ENCODE measurements at regions not wholly inside any gene's neighbourhood (a gene's known extent, or its start where the extent isn't known, plus 50 kb on each side); places are given as distances from the start of the nearest gene placed in this dataset.

DNA sequence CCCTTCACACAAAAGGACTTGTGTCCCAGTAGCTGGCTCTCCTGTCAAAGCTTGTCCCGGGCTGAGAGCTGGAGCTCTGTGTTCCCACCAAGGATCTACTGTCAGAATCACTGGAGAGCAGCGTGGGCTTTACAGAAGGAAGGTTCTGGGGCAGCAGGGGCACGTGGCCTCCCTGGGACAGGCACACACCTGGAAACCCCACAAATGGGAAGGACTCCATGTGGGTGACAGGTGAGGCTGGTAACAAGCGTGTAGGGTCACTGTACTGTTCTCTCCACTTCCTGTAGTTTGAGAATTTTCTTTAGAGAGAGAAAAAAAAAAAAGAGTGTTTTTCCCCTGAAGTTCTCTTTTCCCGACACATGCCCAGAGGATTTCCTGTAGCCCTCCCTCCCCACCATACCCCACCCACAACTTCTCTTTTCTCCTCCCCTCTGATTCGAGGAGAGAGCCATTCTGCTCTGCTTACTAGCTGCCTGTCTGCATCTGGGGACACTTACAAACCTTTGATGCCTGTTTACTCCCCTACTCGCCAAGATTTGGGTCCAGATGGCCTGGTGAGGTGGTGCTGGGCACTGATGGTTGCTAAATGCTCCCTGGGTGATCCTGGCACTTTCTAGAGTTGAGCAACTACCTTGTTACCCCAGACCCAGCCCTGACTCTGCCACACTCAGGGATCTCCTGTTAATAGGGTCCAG is 84.1 kb upstream of the SIRPA start:
- DNase-seq (ENCODE audit: low spot score), result no peak
- H3K4me3 Mint-ChIP-seq, result no peak overlapping the region
- no peaks in the 10 kb centered on the region for H3K36me3 Mint-ChIP-seq (ENCODE audit: low read depth)
- no peaks in the 10 kb centered on the region for H3K9me3 Mint-ChIP-seq
- peaks cover 4% of the 10 kb centered on the region for H3K4me1 Mint-ChIP-seq (ENCODE audit: low read depth)
- no peak overlapping the region for H3K27ac Mint-ChIP-seq
- H3K27me3 Mint-ChIP-seq (ENCODE audit: low read depth), result peaks cover 28% of the 10 kb centered on the region

DNA sequence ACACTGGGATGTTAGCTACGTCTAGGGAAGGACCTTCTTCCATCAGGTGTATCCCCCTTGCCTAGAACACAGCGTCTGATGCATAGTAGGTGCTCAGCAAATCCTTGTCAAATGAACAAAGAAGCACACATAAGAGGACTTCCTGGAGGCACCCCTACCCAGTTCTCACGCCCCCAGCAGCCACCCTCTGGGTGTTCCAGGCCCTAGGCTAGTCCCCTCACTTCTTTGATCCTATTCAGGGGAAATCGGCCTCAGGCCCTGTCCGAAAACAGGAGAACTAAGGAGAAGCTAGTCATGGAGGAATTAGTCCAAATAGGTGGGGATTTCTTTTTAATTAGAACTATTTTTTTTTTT is 84.7 kb upstream of the SIRPA start:
- Mint-ChIP-seq H3K9me3 (no peaks in the 10 kb centered on the region), H3K4me1 (ENCODE audit: low read depth) (peaks cover 4% of the 10 kb centered on the region), H3K4me3 (no peak overlapping the region), H3K27me3 (ENCODE audit: low read depth) (peaks cover 27% of the 10 kb centered on the region), H3K36me3 (ENCODE audit: low read depth) (no peaks in the 10 kb centered on the region), H3K27ac (no peak overlapping the region)
- DNase-seq (ENCODE audit: low spot score), result no peak

DNA sequence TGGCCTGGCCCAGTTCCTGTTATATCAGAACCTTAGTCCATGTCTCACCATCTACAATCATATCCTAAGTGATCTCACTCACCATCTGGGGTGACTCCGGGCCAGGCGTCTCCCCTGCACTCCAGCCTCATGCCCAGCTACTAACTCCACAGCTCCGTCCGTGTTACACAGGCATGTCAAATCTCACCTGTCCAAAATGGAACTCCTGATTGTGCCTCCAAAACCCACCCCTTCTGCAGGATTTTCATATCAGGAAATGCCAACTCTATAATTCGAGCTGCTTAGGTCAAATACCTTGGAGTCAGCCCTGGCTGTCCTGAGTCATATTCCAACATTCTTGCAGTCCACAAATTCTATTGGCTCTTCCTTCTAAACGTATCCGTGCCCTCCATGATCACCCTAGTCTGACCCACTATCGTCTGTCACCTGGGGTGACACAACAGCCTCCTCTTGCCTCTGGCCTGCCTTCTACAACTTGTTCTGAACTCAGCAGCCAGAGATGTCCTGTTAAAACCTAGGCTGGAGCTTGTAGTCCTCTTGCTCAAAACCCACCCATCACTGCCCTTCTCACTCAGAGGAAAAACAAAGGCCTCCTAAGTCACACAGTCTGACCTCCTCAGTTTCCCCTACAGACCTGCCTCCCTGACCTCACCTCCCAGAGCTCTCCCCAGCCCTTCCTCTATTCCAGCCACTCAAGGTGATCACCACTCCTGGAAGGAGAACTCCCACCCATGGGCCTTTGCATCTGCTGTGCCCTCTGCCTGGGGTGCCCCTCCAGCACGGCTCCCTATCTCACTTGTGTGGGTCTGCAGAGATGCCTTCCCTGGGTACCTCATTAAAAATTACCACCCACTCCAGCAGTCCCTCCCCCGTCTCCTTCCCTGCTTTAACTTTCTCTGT is 85.3 kb upstream of the SIRPA start:
- DNase-seq (ENCODE audit: low spot score), result no peak
- Mint-ChIP-seq H3K4me1 (ENCODE audit: low read depth) (peaks cover 4% of the 10 kb centered on the region), H3K4me3 (no peak overlapping the region), H3K27ac (no peak overlapping the region), H3K9me3 (no peaks in the 10 kb centered on the region), H3K27me3 (ENCODE audit: low read depth) (peaks cover 27% of the 10 kb centered on the region), H3K36me3 (ENCODE audit: low read depth) (no peaks in the 10 kb centered on the region)

DNA sequence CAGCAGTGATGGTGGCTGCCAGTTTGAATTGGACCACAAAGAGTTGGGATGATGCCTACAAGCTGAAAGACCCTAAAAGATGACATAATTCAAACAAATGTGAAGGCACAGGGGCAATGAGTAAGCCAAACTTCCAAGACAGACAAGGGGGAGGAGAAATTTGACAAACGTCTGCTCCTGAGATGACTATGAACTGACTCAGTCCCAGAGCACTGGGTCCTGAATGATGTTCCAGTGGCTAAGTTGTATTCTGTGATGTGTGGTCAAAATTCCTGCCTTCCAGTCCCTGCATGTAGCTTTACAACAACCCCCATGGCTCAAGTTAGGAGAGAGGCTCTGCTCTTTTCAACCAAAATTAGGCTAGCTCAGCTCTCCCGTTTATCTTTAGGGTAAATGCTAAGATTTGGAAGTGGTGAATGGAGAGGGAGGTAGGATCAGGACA is 86.1 kb upstream of the SIRPA start:
- Mint-ChIP-seq H3K4me1 (ENCODE audit: low read depth) (peaks cover 4% of the 10 kb centered on the region), H3K27me3 (ENCODE audit: low read depth) (peaks cover 29% of the 10 kb centered on the region), H3K4me3 (no peak overlapping the region), H3K36me3 (ENCODE audit: low read depth) (no peaks in the 10 kb centered on the region), H3K9me3 (no peaks in the 10 kb centered on the region), H3K27ac (no peak overlapping the region)
- no peak for DNase-seq (ENCODE audit: low spot score)

DNA sequence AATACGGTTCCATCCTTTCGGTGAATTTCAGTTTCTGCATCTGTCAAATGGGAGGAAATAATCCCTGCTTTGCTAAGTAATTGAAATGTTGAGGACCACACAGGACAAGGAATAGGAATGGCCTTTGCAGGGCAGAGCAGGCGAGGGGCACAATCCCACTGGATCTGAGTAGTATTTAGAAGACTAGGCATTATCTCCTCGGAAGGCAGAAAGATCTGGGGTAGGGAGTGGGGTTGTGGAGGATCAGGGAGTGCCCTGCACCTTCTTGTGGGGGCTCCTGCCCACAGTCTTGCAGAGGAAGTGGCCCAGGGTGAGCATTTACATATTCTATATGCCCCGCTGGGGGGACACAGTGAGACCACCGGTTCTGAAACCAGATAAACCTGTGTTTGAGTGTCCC is 87.1 kb upstream of the SIRPA start:
- H3K27me3 Mint-ChIP-seq (ENCODE audit: low read depth), result peaks cover 34% of the 10 kb centered on the region
- no peaks in the 10 kb centered on the region for H3K9me3 Mint-ChIP-seq
- no peaks in the 10 kb centered on the region for H3K36me3 Mint-ChIP-seq (ENCODE audit: low read depth)
- H3K27ac Mint-ChIP-seq, result no peak overlapping the region
- no peak for DNase-seq (ENCODE audit: low spot score)
- no peak overlapping the region for H3K4me3 Mint-ChIP-seq
- H3K4me1 Mint-ChIP-seq (ENCODE audit: low read depth), result peaks cover 4% of the 10 kb centered on the region

DNA sequence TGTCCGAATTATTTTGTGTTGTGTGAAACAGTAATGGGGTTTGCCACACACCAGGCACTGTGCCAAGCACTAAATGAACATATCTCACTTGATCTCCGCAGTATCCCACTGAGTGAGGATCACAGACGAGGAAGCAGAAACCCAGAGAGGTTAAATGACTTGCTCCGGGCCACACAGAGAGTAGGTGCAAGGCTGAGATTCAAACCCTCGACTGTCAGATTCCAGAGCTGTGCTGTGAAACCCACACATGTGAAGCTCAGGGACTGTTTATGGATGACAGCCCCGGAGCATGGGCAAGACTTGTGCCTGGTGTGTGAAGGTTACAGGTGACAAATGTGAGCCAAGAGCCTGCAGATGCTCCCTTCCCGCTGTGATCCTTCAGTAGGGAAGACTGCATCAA is 87.8 kb upstream of the SIRPA start:
- H3K27me3 Mint-ChIP-seq (ENCODE audit: low read depth), result peaks cover 40% of the 10 kb centered on the region
- H3K4me1 Mint-ChIP-seq (ENCODE audit: low read depth), result peaks cover 7% of the 10 kb centered on the region
- no peak overlapping the region for H3K27ac Mint-ChIP-seq
- no peak for DNase-seq (ENCODE audit: low spot score)
- H3K9me3 Mint-ChIP-seq, result no peaks in the 10 kb centered on the region
- no peaks in the 10 kb centered on the region for H3K36me3 Mint-ChIP-seq (ENCODE audit: low read depth)
- H3K4me3 Mint-ChIP-seq, result no peak overlapping the region

DNA sequence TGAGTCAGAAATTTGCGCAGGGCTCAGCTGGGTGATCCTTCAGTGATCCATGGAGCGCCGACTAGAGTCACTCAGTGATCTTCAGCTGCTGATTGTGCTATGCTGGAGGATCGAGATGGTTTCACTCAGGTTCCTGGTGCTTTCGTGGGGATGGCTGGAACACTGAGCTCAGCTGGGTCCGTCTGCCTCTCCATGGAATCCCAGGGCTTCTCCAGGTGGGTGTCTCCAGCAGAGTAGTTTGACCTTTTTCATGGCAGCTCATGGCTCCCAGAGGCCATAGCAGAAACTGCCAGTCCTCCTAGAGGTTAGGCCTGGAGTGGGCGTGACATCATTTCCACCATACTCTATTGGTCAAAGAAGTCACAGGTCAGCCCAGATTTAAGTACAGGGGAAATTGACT is 88.8 kb upstream of the SIRPA start:
- H3K27me3 Mint-ChIP-seq (ENCODE audit: low read depth), result peaks cover 49% of the 10 kb centered on the region

DNA sequence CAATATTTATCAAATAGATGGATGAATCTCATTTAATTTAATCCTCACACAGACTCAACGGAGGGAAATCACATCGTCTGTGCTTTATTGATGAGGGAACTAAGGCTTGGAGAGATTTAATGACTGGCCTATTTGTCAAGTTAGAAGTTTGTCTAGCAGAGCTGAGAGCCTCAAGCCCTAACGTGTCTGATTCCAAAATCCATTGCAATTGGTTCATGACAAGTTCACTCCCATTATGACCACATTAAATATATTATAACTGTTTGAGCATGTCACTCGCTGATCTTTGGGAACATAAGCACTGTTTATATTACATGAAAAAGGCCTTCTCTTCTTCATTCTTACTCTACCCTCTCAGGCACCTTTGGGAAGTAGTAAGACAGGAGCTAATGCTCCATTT is 89.4 kb upstream of the SIRPA start:
- H3K4me3 Mint-ChIP-seq, result no peak overlapping the region
- H3K27ac Mint-ChIP-seq, result no peak overlapping the region
- peaks cover 47% of the 10 kb centered on the region for H3K27me3 Mint-ChIP-seq (ENCODE audit: low read depth)
- DNase-seq (ENCODE audit: low spot score), result no peak
- no peaks in the 10 kb centered on the region for H3K36me3 Mint-ChIP-seq (ENCODE audit: low read depth)
- H3K4me1 Mint-ChIP-seq (ENCODE audit: low read depth), result peaks cover 9% of the 10 kb centered on the region
- H3K9me3 Mint-ChIP-seq, result no peaks in the 10 kb centered on the region

More for the DNA sequence above, 88.8 kb upstream of the SIRPA start:
- Mint-ChIP-seq H3K27ac (no peak overlapping the region), H3K4me3 (no peak overlapping the region), H3K9me3 (no peaks in the 10 kb centered on the region), H3K4me1 (ENCODE audit: low read depth) (peaks cover 13% of the 10 kb centered on the region), H3K36me3 (ENCODE audit: low read depth) (no peaks in the 10 kb centered on the region)
- no peak for DNase-seq (ENCODE audit: low spot score)

DNA sequence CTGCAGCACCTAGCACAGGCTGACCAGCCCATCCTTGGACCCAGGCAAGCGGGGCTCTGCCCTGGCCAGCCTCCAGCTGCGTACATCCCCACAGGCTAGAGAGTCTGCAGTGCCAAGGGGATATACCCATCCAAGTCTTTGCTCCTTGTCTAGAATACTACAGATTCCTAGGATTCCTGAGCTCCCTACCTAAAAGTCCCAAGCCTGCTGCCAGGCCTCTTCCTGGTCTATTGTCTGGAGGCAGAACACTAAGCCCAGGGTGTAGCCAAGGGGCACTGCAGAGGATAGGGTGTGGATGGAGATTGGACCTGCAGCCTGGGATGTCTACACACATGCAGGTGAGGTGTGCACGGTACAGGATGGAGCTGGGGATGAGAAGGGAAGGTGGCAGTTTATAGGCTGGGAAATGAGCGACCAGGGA is 90.0 kb upstream of the SIRPA start:
- Mint-ChIP-seq H3K9me3 (no peaks in the 10 kb centered on the region), H3K4me1 (ENCODE audit: low read depth) (peaks cover 9% of the 10 kb centered on the region), H3K4me3 (no peak overlapping the region), H3K27ac (no peak overlapping the region), H3K27me3 (ENCODE audit: low read depth) (peaks cover 53% of the 10 kb centered on the region), H3K36me3 (ENCODE audit: low read depth) (no peaks in the 10 kb centered on the region)
- no peak for DNase-seq (ENCODE audit: low spot score)

DNA sequence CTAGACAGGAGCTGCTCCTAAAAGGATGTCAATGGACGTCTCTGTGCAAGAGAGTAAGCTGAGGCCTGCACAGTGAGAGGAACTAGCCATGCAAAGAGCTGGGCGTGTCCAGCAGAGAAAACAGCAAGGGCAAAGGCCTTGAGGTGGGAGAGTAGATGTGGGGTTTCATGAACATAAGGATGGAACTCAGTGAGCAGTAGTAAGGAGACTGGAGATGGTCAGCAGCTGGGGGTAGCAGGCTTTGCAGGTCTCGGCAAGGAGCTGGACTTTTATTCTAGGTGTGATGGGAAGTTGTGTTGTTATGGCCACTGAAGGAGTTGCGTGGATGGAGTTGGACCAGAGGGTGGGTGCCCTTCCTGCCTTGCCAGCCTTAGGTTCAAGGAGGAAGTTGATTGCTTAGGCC is 90.7 kb upstream of the SIRPA start:
- Mint-ChIP-seq H3K4me3 (no peak overlapping the region), H3K36me3 (ENCODE audit: low read depth) (no peaks in the 10 kb centered on the region), H3K27me3 (ENCODE audit: low read depth) (peaks cover 52% of the 10 kb centered on the region)

DNA sequence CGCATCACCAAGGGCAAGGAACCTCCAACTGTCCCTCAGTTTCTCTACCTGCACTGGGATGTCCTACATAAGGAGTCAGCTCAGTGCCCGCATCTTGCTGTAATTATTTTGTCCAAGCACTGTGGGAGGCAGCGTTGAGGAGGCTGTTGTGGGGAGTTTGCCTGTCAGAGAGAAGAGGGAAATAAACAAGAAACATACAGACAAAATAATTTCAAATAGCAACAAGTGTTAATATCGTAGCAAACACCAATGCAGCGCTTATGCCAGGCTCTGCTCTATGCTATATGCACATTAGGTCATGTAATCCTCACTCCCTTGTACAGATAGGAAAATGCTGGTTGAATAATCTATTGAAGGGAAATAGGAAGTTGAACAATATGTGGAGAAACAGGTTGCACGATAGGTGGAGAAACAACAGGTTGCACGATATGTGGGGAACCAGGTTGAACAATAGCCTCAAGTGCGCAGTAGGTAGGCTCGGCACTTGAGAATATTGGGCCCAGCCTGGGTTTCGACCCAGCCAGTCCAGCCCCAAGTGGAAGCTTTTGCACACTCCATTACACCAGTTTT is 91.2 kb upstream of the SIRPA start:
- Mint-ChIP-seq H3K27me3 (ENCODE audit: low read depth) (peaks cover 52% of the 10 kb centered on the region), H3K4me3 (peak overlapping the region; percentile 35), H3K27ac (no peak overlapping the region), H3K9me3 (no peaks in the 10 kb centered on the region), H3K4me1 (ENCODE audit: low read depth) (peaks cover 9% of the 10 kb centered on the region), H3K36me3 (ENCODE audit: low read depth) (no peaks in the 10 kb centered on the region)
- no peak for DNase-seq (ENCODE audit: low spot score)

More for the DNA sequence above, 90.7 kb upstream of the SIRPA start:
- no peak for DNase-seq (ENCODE audit: low spot score)
- Mint-ChIP-seq H3K4me1 (ENCODE audit: low read depth) (peaks cover 9% of the 10 kb centered on the region), H3K9me3 (no peaks in the 10 kb centered on the region), H3K27ac (no peak overlapping the region)

DNA sequence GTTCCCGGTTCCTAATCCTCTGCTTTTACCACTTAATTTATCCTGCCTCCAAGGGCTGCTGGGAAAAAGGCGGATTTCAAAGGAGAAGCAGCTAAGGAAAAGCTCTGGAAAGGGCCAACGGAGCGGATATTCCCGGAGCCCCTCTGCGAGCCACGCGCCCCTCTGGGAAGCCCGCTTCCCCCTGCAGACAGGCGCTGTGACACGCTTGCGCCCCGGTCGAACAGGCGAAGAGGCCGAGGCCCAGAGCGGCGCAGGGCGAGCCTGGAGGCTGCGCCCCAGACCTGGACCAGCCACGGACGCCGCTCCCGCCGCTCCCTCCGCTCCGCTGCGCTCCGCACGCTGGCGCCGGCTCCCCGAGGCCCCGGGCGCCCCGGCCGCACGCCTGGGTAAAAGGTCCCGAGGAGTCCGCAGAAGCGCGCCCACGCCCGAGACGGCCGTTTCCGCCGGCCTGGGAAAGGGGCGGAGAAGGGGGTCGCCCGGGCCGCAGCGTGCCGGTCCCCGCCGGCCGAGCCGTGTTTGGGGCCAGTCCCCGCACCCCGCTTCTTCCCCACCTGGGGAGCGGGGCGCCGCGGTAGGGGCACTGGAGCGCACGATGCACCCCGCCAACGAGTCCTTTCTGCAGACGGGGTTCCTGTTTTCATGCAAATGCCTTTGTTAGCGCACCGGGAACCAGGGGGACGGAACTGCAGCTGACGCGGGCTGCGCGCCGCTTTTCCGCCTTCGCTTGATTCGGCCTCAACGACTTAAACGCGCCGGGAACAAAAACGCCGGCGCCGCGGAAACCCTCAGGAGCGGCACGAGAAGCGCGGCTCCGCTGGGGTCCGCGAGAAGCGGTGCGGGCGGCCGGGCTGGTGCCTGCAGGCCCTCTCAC is 91.9 kb upstream of the SIRPA start:
- no peaks in the 10 kb centered on the region for H3K9me3 Mint-ChIP-seq
- no peaks in the 10 kb centered on the region for H3K36me3 Mint-ChIP-seq (ENCODE audit: low read depth)
- peak overlapping the region; percentile 78 for H3K4me3 Mint-ChIP-seq
- peaks cover 54% of the 10 kb centered on the region for H3K27me3 Mint-ChIP-seq (ENCODE audit: low read depth)
- H3K27ac Mint-ChIP-seq, result no peak overlapping the region
- H3K4me1 Mint-ChIP-seq (ENCODE audit: low read depth), result peaks cover 9% of the 10 kb centered on the region
- peak; percentile 13 for DNase-seq (ENCODE audit: low spot score)

DNA sequence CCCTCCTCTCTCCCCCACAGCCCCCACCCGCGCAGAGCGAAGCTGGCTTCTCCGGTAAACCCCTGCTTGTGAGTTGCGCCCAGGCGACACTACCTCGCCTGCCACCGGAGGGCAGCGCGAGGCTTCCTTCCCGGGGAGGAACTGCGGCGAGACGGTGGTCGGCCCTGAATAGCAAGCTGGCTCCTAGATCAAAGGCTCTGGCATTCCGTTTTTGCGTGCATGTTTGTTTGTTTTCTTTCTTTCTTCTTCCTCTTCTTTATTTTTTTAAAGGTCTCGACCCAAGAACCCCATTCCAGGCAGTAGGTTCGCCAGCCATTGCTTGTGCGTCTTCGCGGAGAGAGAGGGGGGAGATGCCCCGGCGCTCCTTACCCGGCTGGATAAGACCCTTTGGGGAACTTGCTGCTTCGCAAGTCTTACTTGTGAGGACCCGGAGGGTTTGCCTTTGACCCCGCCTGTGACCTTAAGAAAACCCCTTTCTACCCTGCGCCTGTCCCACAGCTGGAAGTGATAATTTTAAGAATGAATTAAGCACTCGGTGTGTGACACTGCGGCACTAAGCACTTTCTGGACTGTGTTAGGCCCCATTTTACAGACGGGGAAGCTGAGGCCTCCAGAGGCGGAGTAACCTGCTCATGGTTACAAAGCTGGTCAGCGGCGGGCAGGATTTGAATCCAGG is 92.7 kb upstream of the SIRPA start:
- peaks cover 9% of the 10 kb centered on the region for H3K4me1 Mint-ChIP-seq (ENCODE audit: low read depth)
- DNase-seq (ENCODE audit: low spot score), result peak; percentile 30
- peak overlapping the region; percentile 78 for H3K4me3 Mint-ChIP-seq
- H3K36me3 Mint-ChIP-seq (ENCODE audit: low read depth), result no peaks in the 10 kb centered on the region
- no peak overlapping the region for H3K27ac Mint-ChIP-seq
- H3K9me3 Mint-ChIP-seq, result no peaks in the 10 kb centered on the region
- peaks cover 58% of the 10 kb centered on the region for H3K27me3 Mint-ChIP-seq (ENCODE audit: low read depth)

Data from T-helper 2 cell treated with Interferon-gamma antibody and Interleukin-4, amounts not matched to agents 5 μg/mL and 100 μg/mL, for 36 hours (primary cell).